ENCODE measurements at regions not wholly inside any gene's neighbourhood (a gene's known extent, or its start where the extent isn't known, plus 50 kb on each side); places are given as distances from the start of the nearest gene placed in this dataset.
"Not testable (repeated sequence)": the region's sequence is repeated elsewhere in the genome, so short reads cannot be mapped to it uniquely, and the experiment has no call there.

DNA sequence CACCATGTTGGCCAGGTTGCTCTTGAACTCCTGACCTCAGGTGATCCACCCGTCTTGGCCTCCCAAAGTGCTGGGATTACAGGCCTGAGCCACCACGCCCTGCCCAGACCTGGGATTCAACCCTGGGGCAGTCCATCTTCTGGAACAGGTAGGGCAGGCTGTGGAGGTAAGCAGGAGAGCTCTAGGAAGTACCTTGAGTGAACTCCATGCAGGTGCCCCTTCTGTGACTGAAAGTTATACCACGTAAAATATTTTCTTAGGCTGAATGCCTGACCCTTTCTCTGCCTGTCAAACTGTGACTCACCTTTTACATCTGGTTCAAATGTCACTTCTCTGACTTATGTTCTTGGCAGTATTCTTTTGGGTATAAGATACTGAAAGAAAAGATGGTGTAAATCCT is 86.7 kb upstream of the ELAC2 start:
- DNase-seq (ENCODE audit: low read depth): no peak
- TF ChIP-seq, protein P1, sequence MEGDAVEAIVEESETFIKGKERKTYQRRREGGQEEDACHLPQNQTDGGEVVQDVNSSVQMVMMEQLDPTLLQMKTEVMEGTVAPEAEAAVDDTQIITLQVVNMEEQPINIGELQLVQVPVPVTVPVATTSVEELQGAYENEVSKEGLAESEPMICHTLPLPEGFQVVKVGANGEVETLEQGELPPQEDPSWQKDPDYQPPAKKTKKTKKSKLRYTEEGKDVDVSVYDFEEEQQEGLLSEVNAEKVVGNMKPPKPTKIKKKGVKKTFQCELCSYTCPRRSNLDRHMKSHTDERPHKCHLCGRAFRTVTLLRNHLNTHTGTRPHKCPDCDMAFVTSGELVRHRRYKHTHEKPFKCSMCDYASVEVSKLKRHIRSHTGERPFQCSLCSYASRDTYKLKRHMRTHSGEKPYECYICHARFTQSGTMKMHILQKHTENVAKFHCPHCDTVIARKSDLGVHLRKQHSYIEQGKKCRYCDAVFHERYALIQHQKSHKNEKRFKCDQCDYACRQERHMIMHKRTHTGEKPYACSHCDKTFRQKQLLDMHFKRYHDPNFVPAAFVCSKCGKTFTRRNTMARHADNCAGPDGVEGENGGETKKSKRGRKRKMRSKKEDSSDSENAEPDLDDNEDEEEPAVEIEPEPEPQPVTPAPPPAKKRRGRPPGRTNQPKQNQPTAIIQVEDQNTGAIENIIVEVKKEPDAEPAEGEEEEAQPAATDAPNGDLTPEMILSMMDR (IDR thresholded peaks at IDR 0.05; ENCODE audit: insufficient read depth, low read depth, low read length): no peak
- no peak overlapping the region for H3K4me3 ChIP-seq (ENCODE audit: low read depth, low read length)

DNA sequence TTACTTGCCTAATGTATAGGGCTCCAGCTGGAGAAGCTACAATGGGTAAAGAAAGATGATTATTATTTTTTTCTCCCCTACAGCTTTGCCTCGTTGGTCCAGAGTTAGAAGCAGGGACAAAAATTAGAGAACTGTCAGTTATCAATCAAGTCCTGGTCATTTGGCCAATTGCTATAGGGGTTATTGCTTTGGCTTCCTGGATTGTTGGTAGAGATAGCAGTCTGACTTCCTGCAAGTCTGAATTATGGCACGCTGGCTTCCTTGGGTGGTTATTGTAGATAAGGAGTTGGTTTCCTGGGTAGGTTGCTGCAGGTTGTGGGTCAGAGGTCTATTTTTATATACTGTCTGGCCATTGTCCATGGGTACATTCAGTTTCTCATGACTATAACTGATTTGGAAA is 84.7 kb upstream of the ELAC2 start:
- TF ChIP-seq, protein P1 (IDR thresholded peaks at IDR 0.05; ENCODE audit: insufficient read depth, low read depth, low read length): no peak
- H3K4me3 ChIP-seq (ENCODE audit: low read depth, low read length): no peak overlapping the region
- DNase-seq (ENCODE audit: low read depth): no peak

DNA sequence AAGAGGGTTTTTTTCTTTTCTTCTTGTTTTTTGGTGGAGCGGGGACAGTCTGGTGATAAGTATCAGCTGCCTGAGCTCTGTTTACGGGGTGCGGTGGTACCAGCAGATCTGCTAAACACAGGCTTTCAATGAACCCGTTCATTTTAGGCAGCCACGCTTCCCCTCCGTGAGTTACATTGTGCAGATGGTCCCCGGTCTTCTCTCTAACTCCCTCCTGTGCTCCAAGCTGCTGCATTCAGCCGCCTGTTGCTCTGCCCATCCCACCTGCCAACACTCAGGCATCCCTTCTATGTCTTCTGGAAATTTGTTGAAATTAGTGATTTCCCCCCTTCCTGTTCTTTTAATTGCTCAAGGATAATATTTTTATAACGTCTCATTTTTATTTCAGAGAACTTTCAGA is 82.1 kb upstream of the ELAC2 start:
- TF ChIP-seq, protein P1 (IDR thresholded peaks at IDR 0.05; ENCODE audit: insufficient read depth, low read depth, low read length): no peak
- no peak for DNase-seq (ENCODE audit: low read depth)
- H3K4me3 ChIP-seq (ENCODE audit: low read depth, low read length): no peak overlapping the region

DNA sequence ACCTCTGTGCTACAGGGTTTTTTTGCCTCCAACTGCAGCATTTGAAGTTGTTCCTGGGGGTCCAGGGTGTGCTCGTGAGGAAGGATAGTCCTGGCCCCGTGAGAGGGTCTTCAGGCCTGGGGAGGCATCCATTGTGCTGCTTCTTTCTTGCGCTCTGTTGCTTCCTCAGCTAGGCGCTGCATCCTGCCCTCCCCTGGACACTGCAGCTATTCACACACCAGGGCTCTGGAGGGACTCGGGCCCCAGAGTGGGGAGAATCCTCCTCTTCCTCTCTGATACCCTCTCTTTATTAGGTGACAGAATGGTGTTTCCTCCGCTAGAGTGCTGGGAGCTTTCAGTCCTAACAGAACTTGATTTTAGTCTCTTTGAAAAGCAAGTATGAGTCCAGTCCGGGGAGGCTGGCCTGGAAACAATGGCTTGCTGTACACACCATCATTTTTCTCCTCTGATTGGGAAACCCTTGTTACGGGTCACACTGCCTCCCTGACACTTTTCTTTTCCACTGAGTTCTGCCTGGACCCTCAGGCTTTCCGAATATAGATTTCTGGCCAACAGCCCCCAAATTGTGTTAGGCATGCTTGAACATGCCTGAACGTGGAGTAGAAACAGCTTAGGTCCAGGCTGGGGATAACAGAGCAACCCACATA is 81.4 kb upstream of the ELAC2 start:
- no peak for DNase-seq (ENCODE audit: low read depth)

DNA sequence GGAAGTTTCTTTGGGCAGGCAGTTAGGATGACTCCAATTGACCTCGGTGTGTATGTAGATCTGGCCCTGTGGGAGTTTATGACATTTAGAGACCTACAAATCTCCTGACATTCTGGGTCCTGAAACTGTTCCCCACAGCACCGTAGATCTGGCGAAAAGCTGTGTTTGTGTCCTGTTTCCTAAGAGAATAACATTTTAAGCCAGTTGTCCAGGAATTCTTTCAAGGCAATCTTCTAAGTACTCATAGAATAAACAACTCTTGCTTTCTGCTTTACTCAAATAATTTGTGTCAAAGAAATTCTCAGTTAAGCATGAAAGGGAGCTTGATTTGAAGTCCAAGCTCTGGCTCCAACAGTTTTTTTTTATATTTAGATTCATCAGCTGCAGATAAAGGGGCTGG is 78.5 kb upstream of the ELAC2 start:
- TF ChIP-seq, protein P1 (IDR thresholded peaks at IDR 0.05; ENCODE audit: insufficient read depth, low read depth, low read length): no peak
- no peak overlapping the region for H3K4me3 ChIP-seq (ENCODE audit: low read depth, low read length)
- DNase-seq (ENCODE audit: low read depth): no peak

More for the DNA sequence above, 81.4 kb upstream of the ELAC2 start:
- H3K4me3 ChIP-seq (ENCODE audit: low read depth, low read length): no peak overlapping the region
- TF ChIP-seq, protein P1 (IDR thresholded peaks at IDR 0.05; ENCODE audit: insufficient read depth, low read depth, low read length): no peak

DNA sequence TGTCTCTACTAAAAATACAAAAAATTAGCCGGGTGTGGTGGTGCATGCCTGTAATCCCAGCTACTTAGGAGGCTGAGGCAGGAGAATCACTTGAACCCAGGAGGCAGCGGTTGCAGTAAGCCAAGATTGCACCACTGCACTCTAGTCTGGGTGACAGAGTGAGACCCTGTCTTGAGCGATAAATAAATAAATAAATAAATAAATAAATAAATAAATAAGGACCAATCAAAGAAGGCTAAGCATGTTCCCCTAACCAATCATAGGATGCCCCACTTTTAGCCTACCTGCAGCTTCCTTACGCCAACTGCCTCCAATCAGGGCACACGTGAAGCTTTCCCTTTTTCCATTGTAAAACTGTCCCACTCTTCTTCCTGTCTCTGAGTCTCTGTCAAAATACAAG is 74.2 kb upstream of the ELAC2 start:
- DNase-seq (ENCODE audit: low read depth); H3K4me3 ChIP-seq (ENCODE audit: low read depth, low read length): not testable (repeated sequence)

DNA sequence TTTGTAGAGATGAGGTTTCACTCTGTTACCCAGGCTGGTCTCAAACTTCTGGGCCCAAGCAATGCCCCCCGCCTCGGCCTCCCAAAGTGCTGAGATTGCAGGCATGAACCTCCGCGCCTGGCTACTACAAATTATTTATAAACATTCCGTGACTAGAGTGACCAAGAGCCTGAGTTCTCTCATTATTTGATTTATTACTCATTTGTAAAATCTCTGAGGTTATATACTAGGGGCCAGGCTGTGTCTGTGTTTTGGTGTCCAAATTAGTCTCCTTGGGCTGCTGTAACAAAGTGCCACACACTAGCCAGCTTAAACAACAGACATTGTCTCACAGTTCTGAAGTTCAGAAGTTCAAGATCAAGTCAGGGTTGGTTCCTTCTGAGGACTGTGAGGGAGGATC is 70.8 kb upstream of the ELAC2 start:
- no peak for DNase-seq (ENCODE audit: low read depth)
- TF ChIP-seq, protein P1 (IDR thresholded peaks at IDR 0.05; ENCODE audit: insufficient read depth, low read depth, low read length): no peak
- H3K4me3 ChIP-seq (ENCODE audit: low read depth, low read length): no peak overlapping the region
